Endothelial cell of umbilical vein (primary cell): ENCODE measurements at regions not wholly inside any gene's neighbourhood (a gene's known extent, or its start where the extent isn't known, plus 50 kb on each side); places are given as distances from the start of the nearest gene placed in this dataset.

Experiments
- EZH2 ChIP-seq: IDR thresholded peaks from 2 replicates; pipeline ENCODE4 v1.6.1; 2012; ENCODE audit warnings: borderline replicate concordance, low read depth, mild to moderate bottlenecking, moderate library complexity, low read length, inconsistent platforms; ENCODE audit not compliant: severe bottlenecking
- POLR2A ChIP-seq: IDR thresholded peaks from 2 replicates; pipeline ENCODE4 v1.6.1; 2012; ENCODE audit warnings: low read depth, mild to moderate bottlenecking, control low read depth, low read length
- POLR2AphosphoS5 ChIP-seq: IDR thresholded peaks from 2 replicates; pipeline ENCODE4 v1.6.1; 2012; ENCODE audit warnings: low read depth, mild to moderate bottlenecking, control low read depth, low read length, moderate library complexity; ENCODE audit not compliant: insufficient read depth
- TF ChIP-seq, protein P1 (sequence below), 2 donors: IDR thresholded peaks; 1 replicate in 1 of 2; 2 replicates in 1 of 2; pipeline ENCODE4 v1.5.1; 2011; ENCODE audit warnings: low read length in 2 of 2, mild to moderate bottlenecking in 2 of 2, moderate library complexity in 2 of 2, control low read depth in 1 of 2, inconsistent platforms in 1 of 2, low read depth in 1 of 2; ENCODE audit not compliant: insufficient read depth in 1 of 2; ENCODE audit errors: extremely low read depth in 1 of 2
- TF ChIP-seq, protein P2 (sequence below): IDR thresholded peaks from 2 replicates; pipeline ENCODE4 v1.6.1; 2011; ENCODE audit not compliant: insufficient read depth, insufficient read length

DNA sequence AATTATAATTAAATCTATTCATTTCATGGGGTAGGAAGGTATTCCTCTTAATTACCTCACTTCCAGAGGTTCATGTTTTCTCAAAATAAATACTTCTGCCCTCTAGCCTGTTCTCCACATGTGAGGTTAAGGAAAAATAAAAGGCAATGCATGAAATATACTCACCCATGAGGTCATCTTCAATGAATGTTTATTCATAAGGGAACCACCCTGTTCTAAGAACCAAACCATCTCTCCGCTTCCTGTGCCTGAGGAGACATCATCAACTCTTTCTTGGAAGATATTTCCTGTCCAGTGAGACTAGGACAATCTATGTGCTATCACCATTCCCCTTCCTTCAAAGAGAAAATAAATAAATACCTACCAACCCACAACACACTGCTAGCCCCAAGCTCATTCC lies 513.7 kb upstream of the PLXNA2 start:
- TF ChIP-seq, protein P1, sequence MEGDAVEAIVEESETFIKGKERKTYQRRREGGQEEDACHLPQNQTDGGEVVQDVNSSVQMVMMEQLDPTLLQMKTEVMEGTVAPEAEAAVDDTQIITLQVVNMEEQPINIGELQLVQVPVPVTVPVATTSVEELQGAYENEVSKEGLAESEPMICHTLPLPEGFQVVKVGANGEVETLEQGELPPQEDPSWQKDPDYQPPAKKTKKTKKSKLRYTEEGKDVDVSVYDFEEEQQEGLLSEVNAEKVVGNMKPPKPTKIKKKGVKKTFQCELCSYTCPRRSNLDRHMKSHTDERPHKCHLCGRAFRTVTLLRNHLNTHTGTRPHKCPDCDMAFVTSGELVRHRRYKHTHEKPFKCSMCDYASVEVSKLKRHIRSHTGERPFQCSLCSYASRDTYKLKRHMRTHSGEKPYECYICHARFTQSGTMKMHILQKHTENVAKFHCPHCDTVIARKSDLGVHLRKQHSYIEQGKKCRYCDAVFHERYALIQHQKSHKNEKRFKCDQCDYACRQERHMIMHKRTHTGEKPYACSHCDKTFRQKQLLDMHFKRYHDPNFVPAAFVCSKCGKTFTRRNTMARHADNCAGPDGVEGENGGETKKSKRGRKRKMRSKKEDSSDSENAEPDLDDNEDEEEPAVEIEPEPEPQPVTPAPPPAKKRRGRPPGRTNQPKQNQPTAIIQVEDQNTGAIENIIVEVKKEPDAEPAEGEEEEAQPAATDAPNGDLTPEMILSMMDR (IDR thresholded peaks at IDR 0.05; ENCODE audit: extremely low read depth in 1 of 2, insufficient read depth in 1 of 2, low read depth in 1 of 2, low read length in 2 of 2): no peak
- TF ChIP-seq POLR2AphosphoS5 (no peak), EZH2 (no peak), POLR2A (no peak)
- TF ChIP-seq, protein P2, sequence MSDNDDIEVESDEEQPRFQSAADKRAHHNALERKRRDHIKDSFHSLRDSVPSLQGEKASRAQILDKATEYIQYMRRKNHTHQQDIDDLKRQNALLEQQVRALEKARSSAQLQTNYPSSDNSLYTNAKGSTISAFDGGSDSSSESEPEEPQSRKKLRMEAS: no peak
